ENCODE measurements at regions not wholly inside any gene's neighbourhood (a gene's known extent, or its start where the extent isn't known, plus 50 kb on each side); places are given as distances from the start of the nearest gene placed in this dataset.

DNA sequence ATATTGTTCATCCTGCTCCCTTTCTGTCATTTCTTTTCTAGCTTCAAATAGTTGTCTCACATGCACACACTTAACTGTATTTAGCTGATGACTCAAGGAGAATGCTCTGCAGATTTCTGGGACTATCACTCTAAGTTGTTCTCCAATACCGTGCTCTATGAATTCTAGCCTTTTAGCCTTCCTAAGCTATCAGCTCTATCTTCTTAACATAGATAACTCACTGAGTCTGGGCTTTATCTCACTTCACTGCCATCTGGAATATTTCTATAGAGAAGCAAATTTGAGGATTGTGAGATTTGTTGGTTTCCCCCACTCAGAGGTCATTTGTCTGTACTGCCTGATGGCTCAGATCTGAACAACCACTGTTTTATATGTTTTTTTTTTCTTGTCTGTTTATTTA, 369.7 kb downstream of the TUSC1 start:
- Histone ChIP-seq H3K9me3 (ENCODE audit: control insufficient read depth, insufficient read depth, low read depth, low read length) (no peaks in the 10 kb centered on the region), H3K27ac (ENCODE audit: extremely low read depth, low read depth, low read length) (no peak overlapping the region), H3K4me1 (ENCODE audit: control insufficient read depth, insufficient read depth, low read length) (no peaks in the 10 kb centered on the region), H3K4me3 (ENCODE audit: low read depth, low read length) (no peak overlapping the region), H3K36me3 (ENCODE audit: control insufficient read depth in 2 of 2, insufficient read depth in 1 of 2, low read length in 2 of 2) (no peaks in the 10 kb centered on the region)
- TF ChIP-seq ZBTB17 (tag by site-specific recombination; IDR thresholded peaks at IDR 0.05), result no peak
- no peak for TF ChIP-seq HOXA7 (CRISPR knock-in tag; IDR thresholded peaks at IDR 0.05; ENCODE audit: borderline replicate concordance)
- TF ChIP-seq, protein P1, sequence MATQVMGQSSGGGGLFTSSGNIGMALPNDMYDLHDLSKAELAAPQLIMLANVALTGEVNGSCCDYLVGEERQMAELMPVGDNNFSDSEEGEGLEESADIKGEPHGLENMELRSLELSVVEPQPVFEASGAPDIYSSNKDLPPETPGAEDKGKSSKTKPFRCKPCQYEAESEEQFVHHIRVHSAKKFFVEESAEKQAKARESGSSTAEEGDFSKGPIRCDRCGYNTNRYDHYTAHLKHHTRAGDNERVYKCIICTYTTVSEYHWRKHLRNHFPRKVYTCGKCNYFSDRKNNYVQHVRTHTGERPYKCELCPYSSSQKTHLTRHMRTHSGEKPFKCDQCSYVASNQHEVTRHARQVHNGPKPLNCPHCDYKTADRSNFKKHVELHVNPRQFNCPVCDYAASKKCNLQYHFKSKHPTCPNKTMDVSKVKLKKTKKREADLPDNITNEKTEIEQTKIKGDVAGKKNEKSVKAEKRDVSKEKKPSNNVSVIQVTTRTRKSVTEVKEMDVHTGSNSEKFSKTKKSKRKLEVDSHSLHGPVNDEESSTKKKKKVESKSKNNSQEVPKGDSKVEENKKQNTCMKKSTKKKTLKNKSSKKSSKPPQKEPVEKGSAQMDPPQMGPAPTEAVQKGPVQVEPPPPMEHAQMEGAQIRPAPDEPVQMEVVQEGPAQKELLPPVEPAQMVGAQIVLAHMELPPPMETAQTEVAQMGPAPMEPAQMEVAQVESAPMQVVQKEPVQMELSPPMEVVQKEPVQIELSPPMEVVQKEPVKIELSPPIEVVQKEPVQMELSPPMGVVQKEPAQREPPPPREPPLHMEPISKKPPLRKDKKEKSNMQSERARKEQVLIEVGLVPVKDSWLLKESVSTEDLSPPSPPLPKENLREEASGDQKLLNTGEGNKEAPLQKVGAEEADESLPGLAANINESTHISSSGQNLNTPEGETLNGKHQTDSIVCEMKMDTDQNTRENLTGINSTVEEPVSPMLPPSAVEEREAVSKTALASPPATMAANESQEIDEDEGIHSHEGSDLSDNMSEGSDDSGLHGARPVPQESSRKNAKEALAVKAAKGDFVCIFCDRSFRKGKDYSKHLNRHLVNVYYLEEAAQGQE (tag by site-specific recombination; IDR thresholded peaks at IDR 0.05), result no peak
- TF ChIP-seq ZNF426 (tag by site-specific recombination; IDR thresholded peaks at IDR 0.05), result no peak
- no peak for TF ChIP-seq ZFP3 (tag by site-specific recombination; IDR thresholded peaks at IDR 0.05; ENCODE audit: low read depth)
- TF ChIP-seq HOXC10 (CRISPR knock-in tag; IDR thresholded peaks at IDR 0.05), result no peak
- TF ChIP-seq, protein P2, sequence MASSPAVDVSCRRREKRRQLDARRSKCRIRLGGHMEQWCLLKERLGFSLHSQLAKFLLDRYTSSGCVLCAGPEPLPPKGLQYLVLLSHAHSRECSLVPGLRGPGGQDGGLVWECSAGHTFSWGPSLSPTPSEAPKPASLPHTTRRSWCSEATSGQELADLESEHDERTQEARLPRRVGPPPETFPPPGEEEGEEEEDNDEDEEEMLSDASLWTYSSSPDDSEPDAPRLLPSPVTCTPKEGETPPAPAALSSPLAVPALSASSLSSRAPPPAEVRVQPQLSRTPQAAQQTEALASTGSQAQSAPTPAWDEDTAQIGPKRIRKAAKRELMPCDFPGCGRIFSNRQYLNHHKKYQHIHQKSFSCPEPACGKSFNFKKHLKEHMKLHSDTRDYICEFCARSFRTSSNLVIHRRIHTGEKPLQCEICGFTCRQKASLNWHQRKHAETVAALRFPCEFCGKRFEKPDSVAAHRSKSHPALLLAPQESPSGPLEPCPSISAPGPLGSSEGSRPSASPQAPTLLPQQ (tag by site-specific recombination; IDR thresholded peaks at IDR 0.05), result no peak
- TF ChIP-seq ZNF354C (tag by site-specific recombination; IDR thresholded peaks at IDR 0.05; ENCODE audit: borderline replicate concordance, low read depth), result no peak
- no peak for TF ChIP-seq ZNF221 (tag by site-specific recombination; IDR thresholded peaks at IDR 0.05; ENCODE audit: borderline replicate concordance)
- TF ChIP-seq, protein P3, sequence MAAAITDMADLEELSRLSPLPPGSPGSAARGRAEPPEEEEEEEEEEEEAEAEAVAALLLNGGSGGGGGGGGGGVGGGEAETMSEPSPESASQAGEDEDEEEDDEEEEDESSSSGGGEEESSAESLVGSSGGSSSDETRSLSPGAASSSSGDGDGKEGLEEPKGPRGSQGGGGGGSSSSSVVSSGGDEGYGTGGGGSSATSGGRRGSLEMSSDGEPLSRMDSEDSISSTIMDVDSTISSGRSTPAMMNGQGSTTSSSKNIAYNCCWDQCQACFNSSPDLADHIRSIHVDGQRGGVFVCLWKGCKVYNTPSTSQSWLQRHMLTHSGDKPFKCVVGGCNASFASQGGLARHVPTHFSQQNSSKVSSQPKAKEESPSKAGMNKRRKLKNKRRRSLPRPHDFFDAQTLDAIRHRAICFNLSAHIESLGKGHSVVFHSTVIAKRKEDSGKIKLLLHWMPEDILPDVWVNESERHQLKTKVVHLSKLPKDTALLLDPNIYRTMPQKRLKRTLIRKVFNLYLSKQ (tag by site-specific recombination; IDR thresholded peaks at IDR 0.05; ENCODE audit: borderline replicate concordance), result no peak
- TF ChIP-seq ZNF571 (tag by site-specific recombination; IDR thresholded peaks at IDR 0.05), result no peak
- CTCF ChIA-PET, result interaction anchor here (0.7 kb wide), 1 partner anchor 964 kb away, joined by 5 read pairs; no protein-coding TSS in a partner anchor
- POLR2A ChIA-PET, result no interaction called here

DNA sequence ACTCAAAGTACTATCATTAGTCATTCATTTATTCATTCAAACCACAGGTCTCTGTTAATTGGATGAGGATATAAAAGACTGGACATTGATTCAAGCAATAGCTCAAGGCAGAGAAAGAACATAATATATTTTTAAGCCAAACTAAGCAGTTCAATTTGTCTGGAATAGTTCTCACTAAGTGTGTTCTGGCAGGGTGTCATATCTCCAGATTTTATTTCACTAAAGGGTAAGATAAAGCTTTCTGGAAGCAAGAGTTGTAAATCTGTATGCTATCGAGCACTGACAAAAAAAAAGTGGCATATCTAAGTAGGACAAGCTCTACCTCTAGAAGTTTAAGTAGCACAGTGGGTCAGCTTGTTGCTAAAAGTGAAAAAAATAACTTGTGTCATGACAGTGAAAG, 375.6 kb downstream of the TUSC1 start:
- ChIA-PET CTCF (no interaction called here), POLR2A (no interaction called here)
- Histone ChIP-seq H3K4me1 (ENCODE audit: control insufficient read depth, insufficient read depth, low read length) (no peaks in the 10 kb centered on the region), H3K4me3 (ENCODE audit: low read depth, low read length) (no peak overlapping the region), H3K27ac (ENCODE audit: extremely low read depth, low read depth, low read length) (no peak overlapping the region), H3K9me3 (ENCODE audit: control insufficient read depth, insufficient read depth, low read depth, low read length) (no peaks in the 10 kb centered on the region), H3K36me3 (ENCODE audit: control insufficient read depth in 2 of 2, insufficient read depth in 1 of 2, low read length in 2 of 2) (no peaks in the 10 kb centered on the region)
- TF ChIP-seq, protein P4, sequence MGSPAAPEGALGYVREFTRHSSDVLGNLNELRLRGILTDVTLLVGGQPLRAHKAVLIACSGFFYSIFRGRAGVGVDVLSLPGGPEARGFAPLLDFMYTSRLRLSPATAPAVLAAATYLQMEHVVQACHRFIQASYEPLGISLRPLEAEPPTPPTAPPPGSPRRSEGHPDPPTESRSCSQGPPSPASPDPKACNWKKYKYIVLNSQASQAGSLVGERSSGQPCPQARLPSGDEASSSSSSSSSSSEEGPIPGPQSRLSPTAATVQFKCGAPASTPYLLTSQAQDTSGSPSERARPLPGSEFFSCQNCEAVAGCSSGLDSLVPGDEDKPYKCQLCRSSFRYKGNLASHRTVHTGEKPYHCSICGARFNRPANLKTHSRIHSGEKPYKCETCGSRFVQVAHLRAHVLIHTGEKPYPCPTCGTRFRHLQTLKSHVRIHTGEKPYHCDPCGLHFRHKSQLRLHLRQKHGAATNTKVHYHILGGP (tag by site-specific recombination; IDR thresholded peaks at IDR 0.05), result no peak
- TF ChIP-seq, protein P5, sequence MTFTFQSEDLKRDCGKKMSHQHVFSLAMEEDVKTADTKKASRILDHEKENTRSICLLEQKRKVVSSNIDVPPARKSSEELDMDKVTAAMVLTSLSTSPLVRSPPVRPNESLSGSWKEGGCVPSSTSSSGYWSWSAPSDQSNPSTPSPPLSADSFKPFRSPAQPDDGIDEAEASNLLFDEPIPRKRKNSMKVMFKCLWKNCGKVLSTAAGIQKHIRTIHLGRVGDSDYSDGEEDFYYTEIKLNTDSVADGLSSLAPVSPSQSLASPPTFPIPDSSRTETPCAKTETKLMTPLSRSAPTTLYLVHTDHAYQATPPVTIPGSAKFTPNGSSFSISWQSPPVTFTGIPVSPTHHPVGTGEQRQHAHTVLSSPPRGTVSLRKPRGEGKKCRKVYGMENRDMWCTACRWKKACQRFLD (tag by site-specific recombination; IDR thresholded peaks at IDR 0.05), result no peak
- TF ChIP-seq OVOL3 (tag by site-specific recombination; IDR thresholded peaks at IDR 0.05), result no peak
- TF ChIP-seq ZNF10 (tag by site-specific recombination; IDR thresholded peaks at IDR 0.05), result no peak
- no peak for TF ChIP-seq ZNF664 (tag by site-specific recombination; IDR thresholded peaks at IDR 0.05)
- TF ChIP-seq ZSCAN16 (tag by site-specific recombination; IDR thresholded peaks at IDR 0.05), result no peak
- no peak for TF ChIP-seq ZBTB17 (tag by site-specific recombination; IDR thresholded peaks at IDR 0.05)
- no peak for TF ChIP-seq ZNF140 (tag by site-specific recombination; IDR thresholded peaks at IDR 0.05)
- no peak for TF ChIP-seq ZNF174 (tag by site-specific recombination; IDR thresholded peaks at IDR 0.05)
- no peak for TF ChIP-seq ZNF701 (tag by site-specific recombination; IDR thresholded peaks at IDR 0.05)
- no peak for TF ChIP-seq ZNF132 (tag by site-specific recombination; IDR thresholded peaks at IDR 0.05; ENCODE audit: borderline replicate concordance)
- TF ChIP-seq ZNF426 (tag by site-specific recombination; IDR thresholded peaks at IDR 0.05), result no peak
- no peak for TF ChIP-seq ZNF114 (tag by site-specific recombination; IDR thresholded peaks at IDR 0.05)
- TF ChIP-seq, protein P6, sequence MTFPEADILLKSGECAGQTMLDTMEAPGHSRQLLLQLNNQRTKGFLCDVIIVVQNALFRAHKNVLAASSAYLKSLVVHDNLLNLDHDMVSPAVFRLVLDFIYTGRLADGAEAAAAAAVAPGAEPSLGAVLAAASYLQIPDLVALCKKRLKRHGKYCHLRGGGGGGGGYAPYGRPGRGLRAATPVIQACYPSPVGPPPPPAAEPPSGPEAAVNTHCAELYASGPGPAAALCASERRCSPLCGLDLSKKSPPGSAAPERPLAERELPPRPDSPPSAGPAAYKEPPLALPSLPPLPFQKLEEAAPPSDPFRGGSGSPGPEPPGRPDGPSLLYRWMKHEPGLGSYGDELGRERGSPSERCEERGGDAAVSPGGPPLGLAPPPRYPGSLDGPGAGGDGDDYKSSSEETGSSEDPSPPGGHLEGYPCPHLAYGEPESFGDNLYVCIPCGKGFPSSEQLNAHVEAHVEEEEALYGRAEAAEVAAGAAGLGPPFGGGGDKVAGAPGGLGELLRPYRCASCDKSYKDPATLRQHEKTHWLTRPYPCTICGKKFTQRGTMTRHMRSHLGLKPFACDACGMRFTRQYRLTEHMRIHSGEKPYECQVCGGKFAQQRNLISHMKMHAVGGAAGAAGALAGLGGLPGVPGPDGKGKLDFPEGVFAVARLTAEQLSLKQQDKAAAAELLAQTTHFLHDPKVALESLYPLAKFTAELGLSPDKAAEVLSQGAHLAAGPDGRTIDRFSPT (tag by site-specific recombination; IDR thresholded peaks at IDR 0.05), result no peak
- no peak for TF ChIP-seq KLF7 (tag by site-specific recombination; IDR thresholded peaks at IDR 0.05; ENCODE audit: borderline replicate concordance)
- TF ChIP-seq ZNF211 (tag by site-specific recombination; IDR thresholded peaks at IDR 0.05; ENCODE audit: low read depth), result no peak

All from HEK293 (cell line).